NOMO-1 treated with dmso at 0.1 percent for 144 hours (cell line): ENCODE measurements at regions not wholly inside any gene's neighbourhood (a gene's known extent, or its start where the extent isn't known, plus 50 kb on each side); places are given as distances from the start of the nearest gene placed in this dataset.
"Not testable (repeated sequence)": the region's sequence is repeated elsewhere in the genome, so short reads cannot be mapped to it uniquely, and the experiment has no call there.

Experiments used
- DNase-seq: peaks from one replicate; lab custom pipeline; 2025; ENCODE audit not compliant: unreplicated experiment; lab: John Stamatoyannopoulos, UW

DNA sequence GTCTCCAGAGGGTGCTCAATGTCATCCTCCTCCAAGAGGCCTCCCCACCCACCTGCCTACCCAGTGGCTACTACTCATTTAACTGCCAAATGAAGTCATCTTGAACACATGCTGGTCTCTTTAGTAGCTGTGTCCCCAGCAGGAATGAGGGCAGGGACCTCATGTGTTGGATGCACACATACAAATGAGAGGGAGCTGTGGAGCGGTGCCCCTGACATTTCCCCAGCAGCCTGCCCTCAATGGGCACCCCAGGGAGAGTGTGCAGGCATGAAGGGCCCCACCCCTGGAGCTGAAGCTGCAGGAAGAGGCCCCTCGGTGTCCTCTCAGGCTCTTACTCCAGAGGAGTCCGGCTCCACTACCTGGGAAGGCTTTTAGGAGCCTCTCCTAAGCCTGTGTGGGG, 1322.7 kb downstream of the UQCRFS1 start:
- no peak for DNase-seq

DNA sequence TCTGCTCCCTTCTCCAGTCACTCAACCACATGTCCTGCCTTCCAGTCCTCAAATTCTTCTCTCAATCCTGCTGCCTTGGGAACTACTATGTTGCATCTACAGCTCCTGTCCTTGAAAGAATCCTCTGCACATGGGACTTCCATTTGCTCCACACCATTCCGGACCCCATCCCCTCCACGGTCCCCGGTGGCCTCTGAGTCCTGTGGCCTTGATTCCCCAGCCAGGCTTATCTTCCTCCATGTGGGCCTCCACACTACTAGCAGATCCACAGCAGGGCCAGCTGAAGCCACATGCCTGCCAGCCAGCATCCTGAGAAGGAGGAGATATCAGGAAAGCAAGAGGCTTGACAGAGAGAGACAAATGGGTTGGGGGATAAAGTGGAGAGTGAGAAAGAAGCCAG, 1323.8 kb downstream of the UQCRFS1 start:
- no peak for DNase-seq

DNA sequence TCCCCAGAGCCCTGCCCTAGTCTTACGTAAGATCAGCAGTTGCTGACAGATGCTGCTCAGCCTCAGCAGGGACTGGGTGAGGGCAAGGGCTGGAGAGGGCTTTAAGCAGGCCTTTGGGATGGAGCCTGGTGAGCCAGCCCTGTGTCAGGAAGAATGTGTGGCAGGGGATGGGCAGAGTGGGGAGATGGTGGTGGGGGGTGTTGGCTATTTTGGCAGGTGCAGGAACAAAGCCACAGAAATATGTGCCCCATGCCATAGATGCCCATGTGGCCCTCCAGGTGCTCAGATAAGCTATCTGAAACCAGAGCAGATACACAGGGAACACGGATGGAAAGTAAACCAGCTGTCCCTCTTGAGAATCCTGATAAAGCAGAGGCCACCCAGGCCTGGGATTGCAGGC, 1325.0 kb downstream of the UQCRFS1 start:
- DNase-seq: no peak

DNA sequence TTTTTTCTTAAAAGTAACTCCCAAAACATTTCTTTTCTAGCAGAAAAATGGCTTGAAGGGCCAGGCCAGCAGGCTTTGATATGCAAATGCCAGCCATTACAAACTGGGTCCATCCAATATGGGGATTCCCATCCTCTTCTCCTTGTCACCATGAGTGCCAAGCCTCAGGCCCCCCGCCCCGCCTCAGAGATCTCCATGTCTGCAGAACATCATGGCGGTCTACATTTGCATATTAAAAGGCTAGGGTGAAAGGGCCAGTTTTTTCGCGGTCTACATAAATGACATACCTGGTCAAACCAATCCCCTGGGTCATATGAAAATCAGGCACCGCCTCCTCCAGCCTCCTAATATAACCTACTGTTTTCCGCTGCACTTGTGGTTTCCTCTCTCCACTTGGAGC, 1327.6 kb downstream of the UQCRFS1 start:
- DNase-seq: no peak

DNA sequence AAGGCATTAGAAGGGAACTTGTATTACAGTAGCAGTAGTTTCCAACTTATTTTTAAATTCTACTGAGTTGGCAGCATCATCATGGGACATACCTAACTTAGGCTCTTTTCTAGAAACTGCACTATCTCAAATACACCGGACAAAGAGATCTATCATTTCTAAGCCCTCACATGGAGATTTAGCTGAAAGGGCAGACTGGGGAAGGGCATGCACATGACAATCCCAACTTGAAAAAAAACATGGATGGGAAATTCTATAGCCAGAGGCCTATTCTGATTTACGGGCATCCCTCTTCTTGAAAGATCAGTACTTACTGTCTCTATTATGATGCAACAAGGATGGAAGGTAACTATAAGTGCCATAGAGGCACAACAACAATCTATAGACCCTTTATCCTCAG, 1328.6 kb downstream of the UQCRFS1 start:
- DNase-seq: no peak

DNA sequence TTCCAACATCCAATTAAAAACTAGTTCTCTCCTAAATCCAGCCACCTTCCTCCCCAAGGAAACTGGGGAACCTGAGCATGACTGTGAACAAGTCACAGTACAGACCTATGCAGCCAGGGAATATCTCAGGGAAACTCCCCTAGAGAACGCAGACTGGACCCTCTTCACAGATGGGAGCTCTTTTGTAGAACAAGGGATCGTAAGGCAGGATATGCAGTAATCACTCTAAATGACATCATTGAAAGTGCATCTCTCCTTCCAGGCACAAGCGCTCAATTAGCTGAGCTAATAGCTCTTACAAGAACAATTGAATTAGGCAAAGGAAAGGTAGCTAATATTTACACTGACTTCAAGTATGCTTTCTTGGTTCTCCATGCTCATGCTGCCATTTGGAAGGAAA, 1331.7 kb downstream of the UQCRFS1 start:
- DNase-seq: no peak

DNA sequence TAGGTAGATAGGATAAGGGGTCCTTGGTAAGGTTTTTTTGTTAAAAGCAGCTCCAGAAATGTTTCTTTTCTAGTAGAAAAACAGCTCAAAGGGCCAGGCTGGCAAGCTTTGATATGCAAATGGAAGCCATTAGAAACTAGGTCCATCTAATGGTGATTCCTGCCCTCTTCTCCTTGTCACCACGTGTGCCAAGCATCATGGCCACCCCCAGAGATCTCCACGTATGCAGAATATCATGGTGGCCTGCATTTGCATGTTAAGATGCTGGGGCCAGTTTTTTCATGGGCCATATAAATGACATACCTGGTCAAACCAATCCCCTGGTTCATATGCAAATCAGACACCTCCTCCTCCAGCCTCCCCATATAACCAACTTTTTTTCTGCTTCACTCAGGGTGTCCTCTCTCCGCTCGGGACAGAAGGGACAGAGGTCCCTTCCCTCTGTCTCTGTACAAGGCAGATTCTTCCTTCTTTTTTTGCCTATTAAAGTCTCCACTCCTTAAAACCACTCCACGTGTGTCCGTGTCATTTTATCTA, 1335.9 kb downstream of the UQCRFS1 start:
- no peak for DNase-seq

DNA sequence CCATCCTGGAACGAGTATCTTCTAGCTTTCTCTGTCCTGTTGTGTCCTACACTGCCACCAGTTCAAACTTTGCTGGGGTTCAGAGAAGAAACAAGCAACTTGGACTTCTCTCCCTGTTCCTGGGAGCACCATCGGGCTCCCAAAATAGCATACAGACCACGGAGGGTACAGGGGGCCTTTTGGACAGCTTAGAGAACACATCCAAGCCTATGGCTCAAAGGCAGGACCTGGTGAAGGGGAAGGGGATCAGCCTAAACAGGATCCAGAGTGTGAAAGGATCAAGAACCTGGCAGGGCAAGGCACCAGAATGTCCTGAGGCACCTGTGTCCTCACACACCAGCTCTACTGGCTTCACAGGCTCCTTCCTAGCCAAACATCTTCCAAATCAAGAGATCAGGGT, 1336.5 kb downstream of the UQCRFS1 start:
- no peak for DNase-seq

DNA sequence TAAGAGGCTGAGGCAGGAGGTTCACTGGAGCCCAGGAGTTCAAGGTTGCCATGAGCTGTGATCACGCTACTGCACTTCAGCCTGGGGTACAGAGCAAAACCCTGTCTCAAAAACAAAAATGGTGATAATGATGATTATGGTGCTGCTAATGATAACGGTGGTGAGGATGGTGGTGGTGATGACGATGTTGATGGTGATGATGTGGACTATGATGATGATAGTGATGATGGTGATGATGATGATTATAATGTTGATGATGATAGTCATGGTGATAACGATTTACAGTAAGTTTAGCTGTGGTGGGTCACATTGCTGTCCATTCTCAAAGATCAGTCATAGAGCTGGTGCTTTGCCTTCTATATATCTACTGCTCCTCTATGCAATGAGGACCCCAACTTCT, 1340.6 kb downstream of the UQCRFS1 start:
- DNase-seq: no peak

DNA sequence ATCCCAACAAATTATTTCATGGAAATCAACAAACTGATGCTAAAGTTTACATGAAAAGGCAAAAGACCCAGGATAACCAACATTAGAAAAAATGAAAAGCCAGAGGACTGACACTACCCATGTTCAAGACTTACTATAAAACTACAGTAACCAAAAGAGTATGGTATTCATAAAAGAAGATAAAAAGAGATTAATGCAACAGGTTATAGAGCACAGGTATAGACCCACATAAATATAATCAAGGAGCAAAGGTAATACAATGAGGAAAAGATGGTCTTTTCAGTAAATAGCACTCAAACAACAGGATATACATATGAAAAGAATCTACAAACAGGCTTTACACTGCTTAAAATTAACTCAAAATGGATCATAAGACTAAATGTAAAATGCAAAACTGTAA, 1342.7 kb downstream of the UQCRFS1 start:
- no peak for DNase-seq

DNA sequence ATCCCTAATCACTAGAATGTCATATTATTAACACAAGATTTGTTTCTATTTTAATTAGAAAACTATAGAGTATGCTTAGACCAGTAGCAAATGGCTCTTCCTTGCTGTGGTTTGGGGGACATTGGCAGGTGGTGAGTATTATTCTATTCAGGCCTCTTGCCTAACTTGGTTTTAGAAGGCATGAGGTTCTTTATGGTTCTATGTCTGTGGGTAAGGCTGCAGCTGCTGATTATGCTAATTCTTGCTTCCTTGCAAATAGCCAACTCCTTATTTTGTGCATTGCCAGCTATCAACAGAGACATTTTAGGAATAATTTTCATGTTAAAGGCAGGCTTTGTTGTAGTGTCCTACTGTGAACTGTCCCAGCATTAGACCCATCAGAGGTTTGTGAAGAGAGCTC, 1344.9 kb downstream of the UQCRFS1 start:
- no peak for DNase-seq

DNA sequence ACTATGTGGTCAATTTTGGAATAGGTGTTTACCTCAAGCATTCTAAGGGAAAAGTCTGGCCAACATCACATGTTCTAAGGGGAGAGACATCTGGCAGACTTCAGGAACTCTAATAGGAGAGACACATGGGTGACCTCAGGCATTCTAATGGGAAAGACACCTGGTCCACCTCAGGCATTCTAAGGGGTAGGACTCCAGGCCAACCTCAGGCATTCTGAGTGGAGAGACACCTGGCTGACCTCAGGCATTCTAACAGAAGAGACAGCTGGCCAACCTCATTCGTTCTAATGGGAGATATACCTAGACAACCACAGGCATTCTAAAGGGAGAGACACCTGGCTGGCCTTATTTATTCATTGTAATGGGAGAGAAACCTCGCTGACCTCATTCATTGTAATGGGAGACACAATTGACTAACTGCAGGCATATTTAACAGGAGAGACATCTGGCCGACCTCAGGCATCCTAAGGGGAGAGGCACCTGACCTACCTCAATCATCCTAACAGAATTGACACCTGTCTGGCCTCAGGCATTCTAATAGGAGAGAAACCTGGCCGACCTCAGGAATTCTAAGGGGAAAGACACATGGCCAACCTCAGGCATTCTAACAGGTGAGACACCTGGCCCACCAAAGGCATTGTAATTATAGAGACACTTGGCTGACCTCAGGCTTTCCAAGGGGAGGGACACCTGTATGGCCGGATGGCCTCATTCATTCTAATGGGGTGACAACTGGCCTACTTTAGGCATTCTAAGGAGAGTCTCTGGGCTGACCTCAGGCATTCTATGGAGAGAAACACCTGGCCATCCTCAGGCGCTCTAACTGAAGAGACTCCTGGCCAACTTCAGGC, 1346.8 kb downstream of the UQCRFS1 start:
- no peak for DNase-seq

DNA sequence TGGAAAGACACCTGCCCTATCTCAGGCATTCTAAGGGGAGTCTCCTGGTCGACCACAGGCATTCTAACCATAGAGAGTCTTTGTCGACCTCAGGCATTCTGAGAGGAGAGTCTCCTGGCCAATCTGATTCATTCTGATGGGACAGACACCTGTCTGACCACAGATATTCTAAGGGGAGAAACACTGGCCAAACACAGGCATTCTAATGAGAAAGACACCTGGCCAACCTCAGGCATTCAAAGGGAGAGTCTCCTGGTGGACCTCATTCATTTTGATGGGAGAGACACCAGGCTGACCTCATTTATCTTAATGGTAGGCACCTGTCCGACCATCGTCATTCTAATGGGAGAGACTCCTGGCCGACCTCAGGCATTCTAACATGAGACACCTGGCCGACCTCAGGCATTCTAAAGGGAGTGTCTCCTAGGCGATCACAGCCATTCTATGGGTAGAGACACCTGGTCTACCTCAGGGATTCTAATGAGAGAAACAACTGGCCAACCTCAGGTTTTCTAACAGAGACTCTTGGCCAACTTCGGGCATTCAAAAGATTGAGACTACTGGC, 1351.5 kb downstream of the UQCRFS1 start:
- DNase-seq: no peak

DNA sequence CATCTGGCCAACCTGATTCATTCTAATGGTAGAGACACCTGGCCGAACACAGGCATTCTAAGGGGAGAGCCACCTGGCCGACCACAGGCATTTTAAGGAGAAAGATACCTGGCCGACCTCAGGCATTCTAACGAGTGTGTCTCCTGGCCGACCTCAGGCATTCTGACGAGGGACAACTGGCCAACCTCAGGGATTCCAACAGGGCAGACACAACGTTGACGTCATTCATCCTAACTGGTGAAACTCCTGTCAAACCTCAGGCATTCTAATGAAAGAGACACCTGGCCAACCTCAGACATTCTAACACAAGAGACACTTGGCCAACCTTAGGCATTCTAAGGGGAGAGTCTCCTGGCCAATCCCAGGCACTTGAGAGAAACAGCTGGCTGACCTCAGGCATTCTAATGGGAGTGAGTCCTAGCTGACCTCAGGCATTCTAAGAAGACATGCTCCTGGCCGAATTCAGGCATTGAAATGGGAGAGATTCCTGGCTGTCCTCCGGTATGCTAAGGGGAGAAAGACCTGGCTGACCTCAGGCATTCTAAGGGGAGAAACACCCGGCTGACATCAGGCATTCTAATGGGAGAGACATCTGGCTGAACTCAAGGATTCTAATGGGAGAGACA, 1352.5 kb downstream of the UQCRFS1 start:
- no peak for DNase-seq

DNA sequence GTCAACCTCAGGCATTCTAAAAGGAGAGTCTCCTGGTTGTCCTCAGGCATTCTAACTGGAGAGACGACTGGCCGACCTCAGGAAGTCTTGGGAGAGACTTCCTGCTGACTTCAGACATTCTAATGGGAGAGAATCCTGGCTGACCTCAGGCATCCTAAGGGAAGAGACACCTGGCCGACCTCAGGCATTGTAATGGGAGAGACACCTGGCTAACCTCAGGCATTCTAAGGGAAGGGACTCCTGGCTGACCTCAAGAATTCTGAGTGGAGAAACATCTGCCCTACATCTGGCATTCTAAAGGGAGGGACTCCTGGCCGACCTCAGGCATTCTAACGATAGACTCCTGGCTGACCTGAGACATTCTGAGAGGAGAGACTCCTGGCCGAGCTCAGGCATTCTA, 1353.3 kb downstream of the UQCRFS1 start:
- DNase-seq: no peak

DNA sequence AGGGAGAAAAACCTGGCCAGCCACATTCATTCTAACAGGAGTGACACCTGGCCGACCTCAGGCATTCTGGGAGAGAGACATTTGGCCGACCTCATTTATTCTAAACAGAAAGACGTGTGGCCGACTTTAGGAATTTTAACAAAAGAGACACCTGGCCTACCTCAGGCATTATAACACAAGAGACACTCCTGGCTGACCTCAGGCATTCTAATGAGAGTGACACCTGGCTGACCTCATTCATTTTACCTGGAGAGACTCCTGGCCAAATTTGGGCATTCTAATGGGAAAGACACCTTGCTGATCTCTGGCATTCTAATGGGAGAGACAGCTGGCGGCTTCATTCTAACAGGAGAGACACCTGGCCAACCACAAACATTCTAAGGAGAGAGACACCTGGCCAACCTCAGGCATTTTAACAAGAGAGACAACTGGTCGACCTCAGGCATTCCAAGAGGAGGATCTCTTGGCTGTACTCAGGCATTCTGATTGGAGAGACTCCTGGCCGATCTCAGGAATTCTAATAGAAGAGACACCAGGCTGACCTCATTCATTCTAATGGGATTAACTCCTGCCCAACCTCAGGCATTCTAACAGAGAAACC, 1353.9 kb downstream of the UQCRFS1 start:
- no peak for DNase-seq

DNA sequence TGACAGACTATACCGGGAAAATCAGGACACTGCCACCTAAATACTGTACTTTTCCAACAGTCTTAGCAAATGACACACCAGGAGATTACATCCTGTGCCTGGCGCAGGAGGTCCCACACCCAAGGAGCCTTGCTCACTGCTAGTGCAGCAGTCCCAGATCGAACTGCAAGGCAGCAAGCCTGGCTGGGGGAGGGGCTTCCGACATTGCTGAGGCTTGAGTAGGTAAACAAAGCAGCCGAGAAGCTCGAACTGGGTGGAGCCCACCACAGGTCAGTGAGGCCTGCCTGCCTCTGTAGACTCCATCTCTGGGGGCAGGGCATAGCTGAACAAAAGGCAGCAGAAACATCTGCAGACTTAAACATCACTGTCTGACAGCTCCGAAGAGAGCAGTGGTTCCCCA, 1360.0 kb downstream of the UQCRFS1 start:
- not testable (repeated sequence) for DNase-seq

DNA sequence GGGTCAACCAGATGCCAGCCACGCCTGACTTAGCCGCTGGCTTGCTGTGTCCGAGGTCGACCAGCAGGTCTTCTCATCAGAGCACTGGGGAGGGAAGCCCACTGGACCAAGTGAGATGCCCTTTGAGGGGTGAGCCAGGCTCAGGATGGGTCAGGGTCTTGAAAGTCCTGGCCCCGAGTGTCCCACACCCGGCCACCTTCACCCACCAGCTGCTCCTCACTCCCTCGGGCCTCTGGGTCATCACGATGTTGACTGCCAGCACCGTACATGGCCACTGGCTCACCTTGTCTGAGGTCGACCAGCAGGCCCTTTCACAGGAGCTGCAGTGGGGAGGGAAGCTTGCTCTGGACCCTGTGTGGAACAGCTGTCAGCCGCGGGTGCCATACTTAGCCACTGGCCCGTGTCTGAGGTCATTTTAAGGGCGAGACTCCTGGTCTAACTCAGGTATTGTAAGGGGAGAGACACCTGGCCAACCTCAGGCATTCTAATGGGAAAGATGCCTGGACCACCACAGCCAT, 1361.3 kb downstream of the UQCRFS1 start:
- no peak for DNase-seq

DNA sequence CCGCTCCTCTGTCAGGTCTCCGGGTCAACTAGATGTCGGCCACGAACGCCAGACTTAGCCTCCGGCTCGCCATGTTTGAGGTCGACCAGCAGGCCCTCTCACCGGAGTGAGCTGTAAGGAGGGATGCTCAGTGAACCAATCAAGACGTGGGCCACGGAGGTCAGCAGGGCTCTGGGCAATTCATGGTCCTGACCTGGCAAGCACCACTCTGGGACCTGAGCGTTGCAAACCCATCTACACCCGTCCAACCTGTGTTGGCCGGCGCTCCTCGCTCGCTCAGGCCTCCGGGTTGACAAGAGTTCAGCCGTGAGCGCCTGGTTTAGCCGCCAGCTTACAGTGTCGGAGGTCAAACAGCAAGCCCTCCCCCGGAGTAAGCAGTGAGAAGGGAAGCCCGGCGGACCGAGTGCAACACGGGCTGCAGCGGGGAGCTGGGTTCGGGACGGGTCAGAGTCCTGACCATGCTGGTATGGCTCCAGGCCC, 1361.9 kb downstream of the UQCRFS1 start:
- no peak for DNase-seq

DNA sequence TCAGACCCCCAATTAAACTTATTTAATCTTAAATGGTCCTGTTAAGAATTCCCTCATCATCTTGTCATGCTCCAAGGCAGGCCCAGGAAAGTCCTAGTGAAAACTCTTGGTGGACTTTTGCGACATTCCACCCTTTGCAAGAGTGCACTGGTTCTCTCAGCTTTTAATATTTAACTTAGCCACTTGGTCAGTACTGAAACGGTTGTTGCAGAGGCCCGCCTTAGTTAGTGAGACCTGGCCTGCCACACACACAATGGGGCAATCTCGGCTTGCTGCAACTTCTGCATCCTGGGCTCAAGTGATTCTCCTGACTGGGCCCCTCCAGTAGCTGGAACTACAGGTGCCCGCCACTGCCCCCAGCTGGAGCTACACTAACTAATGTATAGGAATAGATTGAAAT, 1366.0 kb downstream of the UQCRFS1 start:
- DNase-seq: peak; percentile 10

DNA sequence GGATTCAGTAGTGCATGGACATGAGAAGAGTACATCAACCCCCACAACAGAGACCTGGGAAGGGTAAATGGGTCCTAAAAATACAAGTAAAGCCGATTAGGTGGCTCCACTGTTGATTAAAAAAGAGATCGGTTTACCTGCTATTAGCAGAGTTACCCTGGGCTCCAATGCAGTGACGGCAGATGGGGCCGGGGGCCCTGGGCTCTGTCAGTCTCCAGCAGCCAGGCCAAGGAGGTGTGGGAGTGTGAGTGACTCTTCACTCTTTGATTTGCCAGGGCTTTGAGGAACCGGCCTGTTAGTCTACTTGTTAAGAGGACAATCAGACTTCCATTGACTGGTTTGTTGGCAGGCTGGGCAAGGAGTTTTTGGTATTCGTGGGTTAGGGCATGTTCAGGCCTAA, 1368.7 kb downstream of the UQCRFS1 start:
- DNase-seq: no peak
